HG03196 (cell line): ENCODE measurements at regions not wholly inside any gene's neighbourhood (a gene's known extent, or its start where the extent isn't known, plus 50 kb on each side); places are given as distances from the start of the nearest gene placed in this dataset.
"Not testable (repeated sequence)": the region's sequence is repeated elsewhere in the genome, so short reads cannot be mapped to it uniquely, and the experiment has no call there.

Source experiments
- ATAC-seq: cut with Tn5 transposase; IDR thresholded peaks from one replicate; pipeline ENCODE4 v1.9.1; 2021; ENCODE audit not compliant: unreplicated experiment

DNA sequence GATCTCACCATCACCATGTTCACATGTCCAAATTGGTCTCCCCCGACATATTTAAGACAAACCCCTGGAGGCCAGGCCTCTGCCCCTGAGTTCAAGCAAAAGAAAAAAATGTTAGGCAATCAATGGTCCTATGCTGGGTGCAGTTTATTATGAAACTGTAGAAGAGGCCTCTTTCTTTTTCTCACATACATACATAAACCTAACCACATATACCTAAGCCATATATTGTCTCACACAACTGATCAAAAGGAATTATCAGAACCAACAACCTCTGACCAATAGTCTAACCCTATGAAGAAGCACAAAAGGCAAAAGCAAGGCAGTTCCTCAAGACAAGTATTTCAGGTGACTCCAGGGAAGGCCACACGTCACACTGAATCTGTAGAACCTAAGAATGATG lies 49.9 kb downstream of the ILRUN start:
- no peak for ATAC-seq

DNA sequence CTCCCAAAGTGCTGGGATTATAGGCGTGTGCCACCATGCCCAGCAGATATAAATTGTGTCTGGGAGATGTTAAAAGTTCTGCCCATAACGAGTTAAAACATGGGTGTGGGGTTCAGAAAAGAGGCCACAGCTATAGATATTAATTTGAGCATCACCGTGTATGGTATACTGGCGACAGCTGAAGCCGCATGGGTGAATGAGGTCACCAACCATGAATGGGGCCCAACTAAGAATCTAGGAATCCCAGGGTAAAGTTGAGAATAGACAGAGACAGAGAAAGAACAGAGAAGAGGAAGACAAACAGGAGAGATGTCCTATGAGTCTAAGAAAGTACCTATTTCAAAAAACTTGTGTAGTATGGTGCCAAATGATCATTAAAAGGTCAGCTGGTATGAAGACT lies 50.9 kb downstream of the ILRUN start:
- no peak for ATAC-seq

- no peak for ATAC-seq
Measured at GRCh38 chr6:34644716-34645115, 51.9 kb downstream of the ILRUN start.

- no peak for ATAC-seq
Measured at GRCh38 chr6:34642427-34642826, 54.1 kb downstream of the ILRUN start.

DNA sequence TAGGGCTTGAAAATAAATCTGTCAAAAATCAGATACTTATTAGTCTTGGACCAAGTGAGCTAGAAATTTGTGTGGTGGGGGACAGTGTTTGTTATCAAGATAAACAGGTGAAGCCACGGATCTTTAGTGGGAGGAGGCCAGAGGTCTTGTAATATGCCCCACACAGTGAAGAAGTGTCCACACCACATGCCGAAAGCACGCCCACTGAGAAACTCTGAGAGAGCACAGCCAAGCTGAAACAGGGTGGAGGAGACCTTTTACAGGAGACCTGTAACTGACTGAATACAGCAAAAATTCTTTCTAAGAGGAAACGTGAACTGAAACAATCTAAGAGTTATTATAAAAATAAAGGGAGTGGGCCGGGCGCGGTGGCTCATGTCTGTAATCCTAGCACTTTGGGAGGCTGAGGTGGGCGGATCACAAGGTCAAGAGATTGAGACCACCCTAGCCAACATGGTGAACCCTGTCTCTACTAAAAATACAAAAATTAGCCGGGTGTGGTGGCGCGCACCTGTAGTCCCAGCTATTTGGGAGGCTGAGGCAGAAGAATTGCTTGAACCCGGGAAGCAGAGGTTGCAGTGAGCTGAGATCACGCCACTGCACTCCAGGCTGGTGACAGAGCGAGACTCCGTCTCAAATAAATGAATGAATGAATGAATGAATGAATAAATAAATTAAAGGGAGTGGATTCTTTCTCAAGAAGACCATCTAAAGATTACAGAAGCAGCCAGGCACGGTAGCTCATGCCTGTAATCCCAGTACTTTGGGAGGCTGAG lies 56.3 kb downstream of the ILRUN start:
- ATAC-seq: not testable (repeated sequence)

- peak; percentile 79 for ATAC-seq
Measured at GRCh38 chr6:34638834-34639736, 57.5 kb downstream of the ILRUN start.

GRCh38 chr6:34633785-34634184 lies 62.8 kb downstream of the ILRUN start:
- ATAC-seq: no peak

- ATAC-seq: no peak
Measured at GRCh38 chr6:34633256-34633655, 63.3 kb downstream of the ILRUN start.

GRCh38 chr6:34630040-34630439 lies 66.5 kb downstream of the ILRUN start:
- ATAC-seq: no peak

- ATAC-seq: no peak
Measured at GRCh38 chr6:34627296-34627695, 69.3 kb downstream of the ILRUN start.

GRCh38 chr6:34618430-34619182 lies 62.5 kb upstream of the SPDEF start:
- ATAC-seq: no peak

- no peak for ATAC-seq
Measured at GRCh38 chr6:34617231-34617630, 61.1 kb upstream of the SPDEF start.

GRCh38 chr6:34616227-34616585 lies 60.1 kb upstream of the SPDEF start:
- no peak for ATAC-seq

GRCh38 chr6:34615574-34616226 lies 59.6 kb upstream of the SPDEF start:
- ATAC-seq: no peak

GRCh38 chr6:34610819-34611477 lies 54.8 kb upstream of the SPDEF start:
- no peak for ATAC-seq

DNA sequence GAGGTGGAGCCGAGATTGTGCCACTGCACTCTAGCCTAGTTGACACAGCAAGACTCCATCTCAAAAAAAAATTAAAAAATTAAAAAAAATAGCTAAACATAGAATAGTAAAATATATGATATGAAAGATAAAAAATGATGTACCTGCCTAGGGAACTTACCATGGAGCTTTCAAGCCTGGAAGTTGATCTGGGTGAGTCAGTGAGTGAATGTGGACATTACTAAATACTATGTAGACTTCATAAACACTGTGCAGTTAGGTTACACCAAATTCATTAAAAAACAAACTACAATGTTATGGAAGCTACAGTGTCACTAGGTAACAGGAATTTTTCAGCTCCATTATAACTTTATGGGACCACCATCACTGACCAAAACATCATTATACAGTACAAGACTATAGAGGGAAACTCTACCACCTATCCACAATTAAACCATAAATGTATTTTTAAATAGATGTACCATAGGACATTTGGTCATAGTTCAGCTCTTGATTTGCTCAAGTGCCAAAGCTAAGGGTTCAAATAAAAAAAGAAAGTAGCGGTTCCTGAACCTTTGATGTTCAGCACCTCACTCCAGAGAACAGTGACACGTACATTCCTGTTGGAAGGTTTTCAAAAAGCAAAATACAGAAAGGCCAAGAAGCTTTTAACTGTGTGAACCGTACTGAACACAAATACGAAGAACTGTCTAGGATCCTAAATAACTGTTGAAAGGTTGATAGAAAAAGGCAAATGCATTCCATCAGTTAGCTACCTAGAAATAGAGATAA lies 52.4 kb upstream of the SPDEF start:
- no peak for ATAC-seq

DNA sequence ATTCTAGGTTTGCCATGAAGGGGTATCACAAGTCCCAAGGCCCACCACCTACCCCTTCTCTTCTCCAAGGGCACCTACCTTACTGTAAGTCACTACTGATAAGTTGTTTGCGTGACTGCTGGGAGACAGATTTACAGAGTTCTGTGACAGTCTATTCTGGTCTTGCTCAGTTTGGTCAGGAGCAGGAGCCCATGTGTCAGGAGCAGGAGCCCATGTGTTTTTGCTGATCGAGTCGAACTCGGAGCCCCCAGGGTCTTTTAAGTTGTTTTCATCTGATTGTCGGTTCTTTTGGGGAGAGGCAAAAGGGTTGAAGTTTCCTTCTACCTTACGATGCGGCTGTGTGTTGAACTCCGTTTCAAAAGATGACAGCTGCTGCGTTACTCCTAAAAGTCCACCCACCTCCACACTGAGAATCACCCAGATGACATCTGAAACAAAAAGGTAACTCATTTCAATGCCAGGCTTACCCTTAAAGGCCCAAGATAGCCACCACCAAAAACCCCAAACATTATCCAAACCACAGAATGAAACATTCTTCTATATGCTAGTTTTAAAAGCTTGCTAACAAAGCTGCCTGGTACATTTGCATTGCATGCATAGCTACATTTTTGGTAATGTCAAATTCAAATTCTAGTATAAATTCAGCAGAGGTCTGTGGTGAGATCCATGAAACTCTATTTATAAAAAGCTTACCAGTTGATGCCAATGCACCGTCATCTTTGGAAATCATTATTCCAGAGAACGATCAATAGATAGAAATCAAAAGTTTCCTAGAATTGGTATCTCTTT lies 50.5 kb upstream of the SPDEF start:
- ATAC-seq: no peak
